Lower lobe of right lung (tissue), 2 donors: ENCODE measurements at regions not wholly inside any gene's neighbourhood (a gene's known extent, or its start where the extent isn't known, plus 50 kb on each side); places are given as distances from the start of the nearest gene placed in this dataset.

ENCODE experiments used
- ATAC-seq, 2 donors: fragments of 200-7000 bp; cut with Tn5 transposase; one replicate each; pipeline ENCODE4 v1.9.1; 2020 to 2022; ENCODE audit warnings: mild to moderate bottlenecking in 2 of 2, moderate library complexity in 2 of 2
- DNase-seq: peaks from one replicate; pipeline ENCODE4 v3.0.0-alpha.2; 2020
- H3K27ac ChIP-seq: fragments of 200-600 bp; one replicate; pipeline ENCODE4 v1.8.0; 2022
- H3K27me3 ChIP-seq: fragments of 200-600 bp; one replicate; pipeline ENCODE4 v1.8.0; 2022; ENCODE audit warnings: low read depth
- H3K36me3 ChIP-seq: fragments of 200-600 bp; one replicate; pipeline ENCODE4 v1.8.0; 2022; ENCODE audit warnings: mild to moderate bottlenecking
- H3K4me1 ChIP-seq: fragments of 200-600 bp; one replicate; pipeline ENCODE4 v1.8.0; 2022
- H3K4me3 ChIP-seq: fragments of 200-600 bp; one replicate; pipeline ENCODE4 v1.8.0; 2022; ENCODE audit warnings: mild to moderate bottlenecking
- H3K9me3 ChIP-seq: fragments of 200-600 bp; one replicate; pipeline ENCODE4 v1.8.0; 2022
- CTCF ChIP-seq: fragments of 200-600 bp; IDR thresholded peaks from one replicate; pipeline ENCODE4 v1.8.0; 2022; ENCODE audit warnings: antibody characterized with exemption, mild to moderate bottlenecking
- intact Hi-C: fragments of 100-400 bp; cut with DNase I; formaldehyde crosslinking; loops from one replicate; pipeline ENCODE4 v1.11.0; 2022
- donor health status: DM: no; HTN: yes; CAD: no; lungs with severe emphysema.

DNA sequence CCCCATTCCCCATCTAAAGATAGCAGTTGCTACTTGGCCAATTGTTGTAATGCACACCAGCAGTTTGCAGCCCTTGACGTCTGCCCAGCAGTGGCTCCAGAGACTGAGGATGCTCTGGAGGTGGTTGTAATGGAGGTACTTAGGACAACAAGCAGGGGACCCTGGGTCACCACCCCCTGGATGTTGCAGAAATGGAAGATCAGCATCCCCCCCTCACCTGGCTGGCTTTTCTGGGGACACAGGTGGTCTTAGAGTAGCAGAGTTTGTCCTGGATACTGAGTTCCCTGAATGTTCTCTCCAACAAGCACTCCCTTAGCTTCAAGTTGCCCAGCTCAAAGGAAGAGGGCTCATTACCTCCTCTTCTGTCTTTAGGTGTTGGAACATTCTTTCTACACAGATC is 250.5 kb downstream of the AACS start:
- Histone ChIP-seq H3K36me3 (no peaks in the 10 kb centered on the region), H3K4me1 (no peaks in the 10 kb centered on the region), H3K9me3 (no peaks in the 10 kb centered on the region), H3K27ac (no peak overlapping the region), H3K27me3 (peaks cover 16% of the 10 kb centered on the region), H3K4me3 (no peak overlapping the region)
- DNase-seq (no peak), ATAC-seq (no peak)
- intact Hi-C loops: no loop called here
- no peak for TF ChIP-seq CTCF

GRCh38 chr12:125320177-125320576 is 254.9 kb downstream of the AACS start:
- DNase-seq (no peak), ATAC-seq (no peak)
- Histone ChIP-seq H3K27me3 (peaks cover 5% of the 10 kb centered on the region), H3K9me3 (no peaks in the 10 kb centered on the region), H3K36me3 (no peaks in the 10 kb centered on the region), H3K4me1 (no peaks in the 10 kb centered on the region), H3K27ac (no peak overlapping the region), H3K4me3 (no peak overlapping the region)
- intact Hi-C loops: no loop called here
- TF ChIP-seq CTCF: no peak

DNA sequence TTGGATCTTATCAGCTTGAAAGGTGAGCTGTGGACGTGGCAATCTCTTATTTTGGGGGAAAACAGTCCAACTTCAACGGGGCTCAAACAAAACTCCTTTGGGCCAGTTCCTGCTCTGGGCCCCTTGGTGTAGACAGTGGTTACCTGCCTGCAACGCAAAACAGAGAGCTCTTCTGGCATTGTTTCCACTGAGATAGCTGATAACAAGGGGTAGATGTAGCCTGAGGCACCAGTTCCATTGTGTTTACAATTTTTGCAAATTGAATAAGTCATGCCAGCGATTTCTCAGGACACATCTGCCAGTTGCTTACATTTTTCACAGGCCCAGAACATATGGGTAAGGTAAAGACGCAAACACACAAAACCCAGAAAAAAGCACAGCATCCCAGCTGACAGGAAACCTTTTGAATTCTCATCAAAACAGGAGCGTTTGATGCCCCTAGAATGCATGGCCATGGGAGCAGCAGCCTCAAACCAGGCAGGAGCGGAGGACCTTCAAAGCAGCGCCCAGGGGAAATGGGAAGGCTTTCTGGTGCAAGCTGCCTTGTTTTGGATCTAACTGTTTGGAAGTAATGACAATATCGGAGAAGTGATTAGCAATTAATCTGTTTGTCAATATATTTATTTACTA is 259.7 kb downstream of the AACS start:
- no peak overlapping the region for H3K27ac ChIP-seq
- no peak overlapping the region for H3K4me3 ChIP-seq
- DNase-seq: no peak
- no peak for TF ChIP-seq CTCF
- no peaks in the 10 kb centered on the region for H3K4me1 ChIP-seq
- ATAC-seq: no peak
- H3K27me3 ChIP-seq: peaks cover 29% of the 10 kb centered on the region
- H3K36me3 ChIP-seq: no peaks in the 10 kb centered on the region
- intact Hi-C loops: no loop called here
- H3K9me3 ChIP-seq: no peaks in the 10 kb centered on the region

DNA sequence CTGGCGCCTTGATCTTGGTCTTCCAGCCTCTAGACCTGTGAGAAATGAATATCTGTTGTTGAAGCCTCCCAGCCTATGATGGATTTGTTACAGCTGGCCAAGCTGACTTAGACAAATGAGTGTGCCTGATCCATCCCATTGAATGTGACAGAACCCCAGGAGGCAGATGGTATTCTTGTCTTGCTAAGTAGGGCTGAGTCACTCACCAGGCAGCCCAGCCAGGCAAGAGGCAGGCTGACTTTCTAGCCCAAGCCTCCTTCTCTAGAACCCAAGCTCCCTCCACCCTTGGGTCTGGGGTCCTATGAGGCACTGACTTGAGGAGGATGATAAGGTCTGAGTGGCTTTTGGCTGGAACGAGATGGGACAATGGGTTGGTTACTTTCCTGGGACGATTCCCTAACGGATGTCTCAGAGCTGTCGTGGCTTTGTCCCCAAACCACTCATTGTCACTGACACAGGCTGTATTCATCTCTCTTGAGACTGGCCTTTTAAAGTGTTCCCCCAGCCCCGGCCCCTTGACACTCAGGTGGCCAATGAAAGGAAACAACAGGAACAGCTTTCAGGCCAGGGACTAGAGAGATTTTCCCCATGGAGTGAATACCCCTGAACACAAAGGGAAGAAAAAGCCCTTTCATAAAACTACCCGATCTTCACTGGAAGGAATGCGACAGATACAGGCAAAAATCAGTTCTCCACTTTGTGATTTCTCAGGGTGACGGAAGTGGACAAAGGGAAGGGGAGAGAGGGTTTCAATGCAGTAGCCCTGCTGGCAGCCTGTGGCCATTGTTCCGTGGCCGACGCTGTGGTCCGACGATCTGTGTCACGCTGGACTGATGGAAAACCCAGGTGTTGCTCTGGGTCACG is 264.2 kb downstream of the AACS start:
- no peak for ATAC-seq
- intact Hi-C loops: no loop called here
- H3K4me1 ChIP-seq: no peaks in the 10 kb centered on the region
- peaks cover 50% of the 10 kb centered on the region for H3K27me3 ChIP-seq
- DNase-seq: no peak
- no peak overlapping the region for H3K27ac ChIP-seq
- no peak overlapping the region for H3K4me3 ChIP-seq
- H3K36me3 ChIP-seq: no peaks in the 10 kb centered on the region
- TF ChIP-seq CTCF: no peak
- no peaks in the 10 kb centered on the region for H3K9me3 ChIP-seq

DNA sequence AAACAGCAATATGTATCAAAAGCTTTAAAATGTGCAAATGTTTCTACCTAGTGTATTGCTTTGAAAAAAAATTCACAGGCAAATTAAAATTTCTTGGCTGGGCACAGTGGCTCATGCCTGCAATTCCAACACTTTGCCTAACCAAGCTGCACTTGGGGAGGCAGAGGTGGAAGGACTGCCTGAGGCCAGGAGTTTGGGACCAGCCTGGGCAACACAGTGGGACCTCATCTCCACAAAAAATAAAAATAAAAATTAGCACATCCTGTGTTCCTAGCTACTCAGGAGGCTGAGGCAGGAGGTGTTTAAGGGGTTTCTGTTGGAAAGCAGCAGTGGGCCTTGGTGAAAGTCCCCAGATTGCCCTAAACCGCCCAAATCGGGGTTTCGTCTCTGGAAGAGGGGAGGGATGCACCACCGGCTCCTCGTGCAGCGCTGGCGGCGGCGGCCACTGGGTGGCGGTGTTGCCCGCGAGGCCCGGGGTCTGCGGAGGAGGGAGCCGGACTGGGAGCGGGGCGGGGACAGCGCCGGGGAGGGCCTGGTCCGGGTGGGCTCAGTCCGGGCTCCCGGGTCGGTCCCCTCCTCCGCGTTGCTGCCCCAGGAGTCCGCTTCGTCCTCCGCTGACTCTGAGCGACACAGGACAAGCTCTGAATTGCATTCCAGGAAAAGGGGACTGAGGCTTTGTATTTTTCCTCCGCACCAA is 265.6 kb downstream of the AACS start:
- TF ChIP-seq CTCF: peak; percentile 80
- Histone ChIP-seq H3K4me1 (no peaks in the 10 kb centered on the region), H3K4me3 (peak overlapping the region; percentile 39), H3K36me3 (no peaks in the 10 kb centered on the region), H3K27me3 (peaks cover 50% of the 10 kb centered on the region), H3K27ac (no peak overlapping the region), H3K9me3 (no peaks in the 10 kb centered on the region)
- ATAC-seq (peak; percentile 87), DNase-seq (peak; percentile 58)
- intact Hi-C loops: no loop called here
